Keratinocyte (primary cell): ENCODE measurements at regions not wholly inside any gene's neighbourhood (a gene's known extent, or its start where the extent isn't known, plus 50 kb on each side); places are given as distances from the start of the nearest gene placed in this dataset.
"Not testable (repeated sequence)": the region's sequence is repeated elsewhere in the genome, so short reads cannot be mapped to it uniquely, and the experiment has no call there.

ENCODE experiments used
- DNase-seq: peaks from one replicate; pipeline ENCODE4 v3.0.0-alpha.2; 2011; ENCODE audit warnings: low read depth, missing footprints, low spot score
- FAIRE-seq: peaks from 2 replicates; lab custom pipeline; 2011; peaks lifted over from hg19 to GRCh38; lab: Jason Lieb, UNC
- H2AFZ ChIP-seq: 2 replicates; pipeline ENCODE4 v1.6.0; 2012; ENCODE audit warnings: low read length, control low read depth, inconsistent platforms; ENCODE audit not compliant: control insufficient read depth
- H3K27ac ChIP-seq: 2 replicates; pipeline ENCODE4 v1.5.1; 2011; ENCODE audit warnings: low read length; ENCODE audit not compliant: control insufficient read depth, insufficient read depth
- H3K27me3 ChIP-seq: 3 replicates; pipeline ENCODE4 v1.6.0; 2011; ENCODE audit warnings: low read length; ENCODE audit not compliant: control insufficient read depth, insufficient read depth; ENCODE audit errors: extremely low read depth
- H3K36me3 ChIP-seq, 2 experiments: 2 replicates in 1 of 2; 3 replicates in 1 of 2; pipeline ENCODE4 v1.5.1; 2011; ENCODE audit warnings: low read length in 2 of 2, mild to moderate bottlenecking in 1 of 2; ENCODE audit not compliant: control insufficient read depth in 2 of 2, insufficient read depth in 2 of 2; ENCODE audit errors: extremely low read depth in 1 of 2
- H3K4me1 ChIP-seq: 3 replicates; pipeline ENCODE4 v1.5.1; 2011; ENCODE audit warnings: low read length; ENCODE audit not compliant: control insufficient read depth, insufficient read depth; ENCODE audit errors: extremely low read depth
- H3K4me2 ChIP-seq: 3 replicates; pipeline ENCODE4 v1.6.0; 2011; ENCODE audit warnings: low read depth, low read length; ENCODE audit not compliant: control insufficient read depth, insufficient read depth; ENCODE audit errors: extremely low read depth
- H3K4me3 ChIP-seq, 3 experiments: fragments of 200-600 bp in 1 of 3; sonication (generic) in 1 of 3; 2 replicates in 2 of 3; 3 replicates in 1 of 3; pipeline ENCODE4 v1.5.1; 2011 to 2016; ENCODE audit warnings: low read length in 3 of 3, mild to moderate bottlenecking in 3 of 3, control low read depth in 2 of 3, inconsistent platforms in 1 of 3, low read depth in 1 of 3, mixed read lengths in 1 of 3, mixed run types in 1 of 3, moderate library complexity in 1 of 3; ENCODE audit not compliant: control insufficient read depth in 2 of 3, insufficient read depth in 2 of 3; ENCODE audit errors: extremely low read depth in 1 of 3
- H3K79me2 ChIP-seq: 2 replicates; pipeline ENCODE4 v1.6.0; 2012; ENCODE audit warnings: low read length; ENCODE audit not compliant: control insufficient read depth, insufficient read depth
- H3K9ac ChIP-seq: 3 replicates; pipeline ENCODE4 v1.6.0; 2011; ENCODE audit warnings: low read length; ENCODE audit not compliant: control insufficient read depth, insufficient read depth; ENCODE audit errors: extremely low read depth
- H3K9me1 ChIP-seq: 3 replicates; pipeline ENCODE4 v1.6.0; 2011; ENCODE audit warnings: low read length; ENCODE audit not compliant: control insufficient read depth, insufficient read depth; ENCODE audit errors: extremely low read depth
- H3K9me3 ChIP-seq: 2 replicates; pipeline ENCODE4 v1.5.1; 2012; ENCODE audit warnings: low read depth, low read length; ENCODE audit not compliant: control insufficient read depth
- H4K20me1 ChIP-seq: 3 replicates; pipeline ENCODE4 v1.6.0; 2011; ENCODE audit warnings: low read length; ENCODE audit not compliant: control insufficient read depth, insufficient read depth; ENCODE audit errors: extremely low read depth
- CTCF ChIP-seq, 3 experiments: IDR thresholded peaks in 1 of 3; conservative IDR thresholded peaks in 1 of 3; optimal IDR thresholded peaks in 1 of 3; 2 replicates in 2 of 3; 3 replicates in 1 of 3; pipeline versions ENCODE3 to v1.5.1; 2011; ENCODE audit warnings: low read length in 3 of 3, mild to moderate bottlenecking in 3 of 3, moderate library complexity in 2 of 3, control low read depth in 1 of 3, inconsistent platforms in 1 of 3; ENCODE audit not compliant: insufficient read depth in 2 of 3; ENCODE audit errors: extremely low read depth in 1 of 3
- EZH2 ChIP-seq: IDR thresholded peaks from one replicate; pipeline ENCODE4 v1.6.1; 2012; ENCODE audit warnings: inconsistent platforms, mild to moderate bottlenecking, low read length, moderate library complexity
- dilution Hi-C: fragments of 300-500 bp; cut with MboI; formaldehyde crosslinking; loops from one replicate; pipeline ENCODE4 v1.7.0; 2020; ENCODE audit warnings: low sequenced_read_pairs; ENCODE audit not compliant: extremely low pct_ligation_motif_present

- Histone ChIP-seq H3K9me1 (no peaks in the 10 kb centered on the region), H3K9ac (no peak overlapping the region), H3K4me3 (no peak overlapping the region), H3K27ac (no peak overlapping the region), H3K4me1 (no peaks in the 10 kb centered on the region), H4K20me1 (no peaks in the 10 kb centered on the region), H3K79me2 (no peaks in the 10 kb centered on the region), H2AFZ (no peak overlapping the region), H3K4me2 (no peak overlapping the region), H3K9me3 (no peaks in the 10 kb centered on the region), H3K27me3 (no peaks in the 10 kb centered on the region), H3K36me3 (no peaks in the 10 kb centered on the region)
- DNase-seq: no peak
- TF ChIP-seq EZH2 (no peak), CTCF (optimal IDR thresholded peaks at IDR 0.05 in 1 of 3, IDR thresholded peaks at IDR 0.05 in 1 of 3, conservative IDR thresholded peaks at IDR 0.05 in 1 of 3; ENCODE audit: extremely low read depth in 1 of 3, insufficient read depth in 2 of 3, low read length in 3 of 3) (no peak)
- dilution Hi-C loops: no loop called here
- FAIRE-seq: no peak
Observed at GRCh38 chr1:101496109-101496508, 259.3 kb downstream of the S1PR1 start.

- TF ChIP-seq CTCF (optimal IDR thresholded peaks at IDR 0.05 in 1 of 3, IDR thresholded peaks at IDR 0.05 in 1 of 3, conservative IDR thresholded peaks at IDR 0.05 in 1 of 3; ENCODE audit: extremely low read depth in 1 of 3, insufficient read depth in 2 of 3, low read length in 3 of 3): no peak
- no peak for TF ChIP-seq EZH2
- Histone ChIP-seq H3K27me3 (no peaks in the 10 kb centered on the region), H2AFZ (no peak overlapping the region), H3K27ac (no peak overlapping the region), H4K20me1 (no peaks in the 10 kb centered on the region), H3K79me2 (no peaks in the 10 kb centered on the region), H3K9ac (no peak overlapping the region), H3K9me1 (no peaks in the 10 kb centered on the region), H3K36me3 (no peaks in the 10 kb centered on the region), H3K4me3 (no peak overlapping the region), H3K9me3 (no peaks in the 10 kb centered on the region), H3K4me2 (no peak overlapping the region), H3K4me1 (no peaks in the 10 kb centered on the region)
- FAIRE-seq: no peak
- dilution Hi-C loops: no loop called here
- no peak for DNase-seq
Observed at GRCh38 chr1:101497881-101498559, 261.2 kb downstream of the S1PR1 start.

- FAIRE-seq, dilution Hi-C loops, H3K27ac ChIP-seq, H3K79me2 ChIP-seq, H3K9me1 ChIP-seq, H3K9me3 ChIP-seq, H3K27me3 ChIP-seq, H3K9ac ChIP-seq, H3K4me2 ChIP-seq, H3K36me3 ChIP-seq, H2AFZ ChIP-seq, H4K20me1 ChIP-seq, DNase-seq, H3K4me1 ChIP-seq, H3K4me3 ChIP-seq: not testable (repeated sequence)
Observed at GRCh38 chr1:101504106-101504505, 267.3 kb downstream of the S1PR1 start.

GRCh38 chr1:101505240-101505639 lies 268.4 kb downstream of the S1PR1 start:
- H4K20me1 ChIP-seq, H3K9ac ChIP-seq, DNase-seq, H3K27me3 ChIP-seq, dilution Hi-C loops, H3K36me3 ChIP-seq, H3K27ac ChIP-seq, H3K79me2 ChIP-seq, H2AFZ ChIP-seq, H3K9me3 ChIP-seq, FAIRE-seq, H3K4me2 ChIP-seq, H3K9me1 ChIP-seq, H3K4me3 ChIP-seq, H3K4me1 ChIP-seq: not testable (repeated sequence)
